GM19043 (cell line): ENCODE measurements at regions not wholly inside any gene's neighbourhood (a gene's known extent, or its start where the extent isn't known, plus 50 kb on each side); places are given as distances from the start of the nearest gene placed in this dataset.
A peak's percentile ranks its signal among the peaks of the same experiment; 100 is the strongest.
"Not testable (repeated sequence)": the region's sequence is repeated elsewhere in the genome, so short reads cannot be mapped to it uniquely, and the experiment has no call there.

ENCODE experiments used
- ATAC-seq: cut with Tn5 transposase; IDR thresholded peaks from one replicate; pipeline ENCODE4 v1.9.1; 2021; ENCODE audit warnings: low read depth; ENCODE audit not compliant: unreplicated experiment

DNA sequence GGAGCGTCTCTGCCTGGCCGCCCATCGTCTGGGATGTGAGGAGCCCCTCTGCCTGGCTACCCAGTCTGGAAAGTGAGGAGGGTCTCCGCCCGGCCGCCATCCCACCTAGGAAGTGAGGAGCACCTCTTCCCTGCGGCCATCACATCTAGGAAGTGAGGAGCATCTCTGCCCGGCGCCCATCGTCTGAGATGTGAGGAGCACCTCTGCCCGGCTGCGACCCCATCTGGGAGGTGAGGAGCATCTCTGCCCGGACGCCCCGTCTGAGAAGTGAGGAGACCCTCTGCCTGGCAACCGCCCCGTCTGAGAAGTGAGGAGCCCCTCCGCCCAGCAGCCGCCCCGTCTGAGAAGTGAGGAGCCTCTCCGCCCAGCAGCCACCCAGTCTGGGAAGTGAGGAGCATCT is 84.5 kb downstream of the IDS start:
- not testable (repeated sequence) for ATAC-seq

DNA sequence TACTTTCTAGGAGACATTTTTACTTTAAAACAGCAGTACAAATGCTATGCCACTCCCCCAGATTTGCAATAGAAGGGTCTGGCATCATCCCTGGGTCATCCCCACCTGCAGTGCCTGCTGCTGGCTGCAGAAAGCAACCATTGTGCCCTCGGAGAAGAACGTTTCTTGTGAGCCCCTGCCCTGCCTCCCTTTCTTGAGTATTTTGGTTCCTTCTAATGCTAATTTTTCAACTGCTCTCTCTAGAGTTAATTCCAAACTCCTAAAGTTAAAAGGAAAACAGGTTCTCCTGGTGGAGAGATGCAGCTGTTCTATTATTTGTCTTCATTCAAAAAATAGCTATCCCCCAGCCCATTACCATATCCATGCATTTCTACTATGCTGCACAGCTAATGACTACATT is 107.1 kb downstream of the IDS start:
- no peak for ATAC-seq

DNA sequence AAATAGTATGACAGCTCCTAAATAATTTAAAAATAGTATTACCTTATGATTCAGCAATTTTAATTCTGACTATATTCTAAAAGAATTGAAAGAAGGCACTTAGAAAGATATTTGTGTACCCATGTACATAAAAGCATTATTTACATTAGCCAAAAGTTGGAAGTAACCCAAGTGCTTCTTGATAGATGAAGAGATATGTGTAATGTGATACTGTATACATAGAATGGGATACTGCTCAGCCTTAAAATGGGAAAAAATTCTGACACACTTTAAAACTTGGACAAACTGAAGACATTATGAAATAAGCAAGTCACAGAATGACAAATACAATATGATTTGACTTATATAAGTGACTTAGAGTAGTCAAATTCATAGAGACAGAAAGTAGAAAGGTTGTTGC is 112.2 kb downstream of the IDS start:
- ATAC-seq: no peak

DNA sequence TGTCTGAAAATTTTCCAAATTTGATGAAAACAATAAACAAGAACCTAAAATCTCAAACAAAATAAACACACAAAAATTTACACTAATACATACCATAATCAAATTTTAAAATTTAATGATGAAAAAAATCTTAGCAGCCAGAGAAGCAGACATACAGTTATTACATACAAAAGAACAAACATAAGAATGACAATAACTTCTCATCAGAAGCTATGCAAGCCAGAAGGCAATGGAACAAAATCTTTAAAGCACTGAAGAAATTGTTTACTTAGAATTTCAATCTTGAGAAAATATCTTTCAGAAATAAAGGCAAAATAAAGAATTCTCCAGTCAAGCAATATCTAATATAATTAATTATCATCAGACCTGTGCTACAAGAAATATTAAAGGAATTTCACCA is 121.3 kb downstream of the IDS start:
- ATAC-seq: no peak

DNA sequence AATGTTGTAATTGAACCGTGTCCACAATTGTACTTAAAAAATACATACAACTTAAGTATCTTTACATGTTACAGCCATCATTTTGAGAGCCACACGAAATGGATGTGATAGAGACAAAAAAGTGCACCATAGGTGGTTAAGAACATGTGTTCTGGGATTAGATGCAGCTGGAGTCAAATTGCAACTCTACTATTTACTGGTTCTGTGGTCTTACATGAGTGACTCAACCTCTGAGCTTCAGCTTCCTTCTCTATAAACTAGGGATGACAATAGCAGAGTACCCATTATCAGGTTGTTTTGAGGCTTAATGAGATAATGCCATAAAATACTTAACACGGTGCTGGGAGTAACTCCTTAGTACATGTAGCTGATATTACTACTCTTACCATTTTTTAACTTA is 130.4 kb downstream of the IDS start:
- no peak for ATAC-seq

DNA sequence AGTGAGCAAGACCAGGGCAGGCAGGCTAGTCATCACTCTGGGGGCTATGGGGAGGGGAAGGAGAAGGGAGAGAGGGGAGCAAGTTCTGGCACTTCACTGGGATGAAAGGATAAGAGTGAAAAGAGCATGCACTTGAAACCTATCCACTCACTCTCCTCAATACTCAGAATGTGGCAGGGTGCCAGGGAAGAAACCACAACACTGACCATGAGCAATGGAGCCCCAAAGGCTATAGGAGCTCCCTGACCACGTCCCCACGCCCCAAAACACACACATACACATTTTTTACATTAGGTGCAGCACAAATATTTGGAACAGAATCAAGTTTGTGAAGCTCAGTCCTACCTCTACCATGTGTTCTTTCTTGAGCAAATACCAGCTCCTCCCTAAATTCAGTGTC is 132.2 kb downstream of the IDS start:
- ATAC-seq: no peak

DNA sequence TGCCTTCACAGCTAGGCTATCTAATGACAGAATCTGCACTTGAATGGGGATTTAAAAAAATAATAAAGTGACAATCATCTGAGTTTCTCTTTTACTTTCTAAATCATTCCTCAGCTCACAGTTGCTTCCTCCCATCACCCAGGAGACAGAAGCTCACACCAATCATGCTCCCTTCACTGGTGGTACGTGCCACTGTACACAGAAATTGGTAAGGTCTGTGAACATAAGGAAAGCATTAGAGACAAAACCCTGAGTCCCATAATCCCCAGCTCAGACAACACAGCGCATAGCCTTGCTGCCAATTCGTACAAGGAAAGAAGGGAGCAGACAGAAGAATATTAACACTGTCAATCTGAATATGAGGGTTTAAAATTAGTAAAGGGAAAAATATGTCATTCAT is 133.1 kb downstream of the IDS start:
- ATAC-seq: no peak

DNA sequence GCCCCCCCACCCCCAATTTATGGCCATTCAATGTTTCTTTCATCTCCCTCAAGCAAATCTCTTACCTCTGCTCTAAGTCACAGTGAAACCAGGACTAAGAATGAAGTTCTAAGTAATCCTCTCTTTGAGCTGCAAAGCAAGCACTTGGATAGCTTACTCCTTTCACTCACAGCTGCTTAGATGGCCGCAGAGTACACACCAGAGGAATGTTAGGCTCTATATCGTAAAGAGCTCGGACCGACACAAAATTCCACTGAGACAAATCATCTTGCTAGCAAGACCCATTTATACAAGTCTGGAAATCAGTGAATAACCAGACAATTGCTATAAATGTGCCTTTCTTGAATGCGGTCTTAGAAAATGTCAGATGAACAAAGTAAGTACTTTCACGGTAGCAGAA is 135.0 kb downstream of the IDS start:
- no peak for ATAC-seq

DNA sequence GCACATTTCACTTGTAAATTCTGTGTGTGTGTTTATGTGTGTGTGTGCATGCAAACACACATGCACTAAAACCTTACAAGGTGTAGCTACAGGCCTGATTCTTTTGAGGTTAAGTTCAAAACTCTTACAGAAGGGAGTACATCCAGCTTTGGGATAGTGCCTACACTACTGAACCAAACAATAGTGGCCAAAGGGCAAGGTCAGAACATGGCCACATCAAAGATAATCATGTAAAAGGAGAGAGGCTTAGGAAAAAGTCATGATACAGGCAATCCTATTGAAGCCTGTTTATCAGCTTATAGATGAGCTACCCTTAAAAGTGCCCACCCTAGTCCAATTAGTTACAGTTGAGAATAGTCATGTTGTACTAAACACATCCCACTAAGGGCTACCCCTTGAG is 139.6 kb downstream of the IDS start:
- ATAC-seq: no peak

DNA sequence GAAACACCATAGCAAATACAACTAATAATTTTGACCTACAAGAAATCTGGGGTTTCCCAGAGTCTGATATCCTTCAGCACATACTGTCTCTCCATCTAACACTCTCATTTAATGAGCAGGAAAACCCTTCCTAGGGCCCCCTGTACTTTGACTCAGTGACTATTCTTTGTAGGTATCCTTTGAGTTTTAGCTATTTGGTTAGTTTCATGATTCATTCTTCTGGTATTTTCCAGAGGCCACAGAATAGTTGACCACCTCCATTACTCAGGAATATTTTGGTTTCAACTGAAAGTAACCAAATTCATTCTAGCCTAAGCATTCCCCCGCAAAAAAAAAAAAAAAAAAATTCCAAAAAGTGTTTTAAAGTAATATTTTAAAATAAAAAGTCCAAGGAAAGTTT is 140.0 kb downstream of the IDS start:
- no peak for ATAC-seq

DNA sequence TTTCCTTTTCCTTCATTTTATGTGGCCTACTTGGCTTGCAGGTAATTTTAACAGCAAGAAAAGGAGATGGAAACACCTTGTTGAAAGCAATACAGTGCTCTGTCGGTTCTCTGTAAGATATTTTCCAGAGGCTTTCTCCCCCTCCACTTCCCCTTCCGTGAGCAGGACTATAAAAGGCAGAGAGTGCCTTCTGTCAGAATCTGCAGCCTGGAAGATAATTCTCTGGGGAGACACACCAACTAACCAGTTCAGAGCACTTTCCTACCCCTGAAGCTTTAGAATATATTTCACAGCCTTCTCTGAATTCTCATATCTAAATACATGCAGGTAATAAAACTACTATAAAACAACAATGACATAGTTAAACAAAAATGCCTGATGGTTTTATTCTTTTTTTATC is 141.1 kb downstream of the IDS start:
- no peak for ATAC-seq

DNA sequence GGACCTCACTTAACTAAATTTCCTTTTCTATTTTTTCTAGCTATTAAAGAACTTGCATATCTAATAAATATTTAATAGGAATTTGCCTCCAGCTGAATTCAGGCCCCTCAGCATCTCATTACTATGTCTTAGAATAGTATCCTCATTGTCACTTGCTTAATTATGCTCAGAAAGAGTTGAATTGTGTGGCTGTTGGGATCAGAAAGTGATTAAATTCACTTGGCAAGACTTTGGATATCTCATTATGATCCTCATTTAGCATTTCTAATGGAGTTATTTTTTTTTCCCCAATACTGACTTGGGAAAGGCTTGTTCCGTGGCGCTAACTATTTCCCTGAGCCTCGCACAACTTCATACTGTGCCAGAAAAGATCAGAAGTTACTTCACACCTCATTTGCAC is 158.8 kb downstream of the IDS start:
- ATAC-seq: no peak

DNA sequence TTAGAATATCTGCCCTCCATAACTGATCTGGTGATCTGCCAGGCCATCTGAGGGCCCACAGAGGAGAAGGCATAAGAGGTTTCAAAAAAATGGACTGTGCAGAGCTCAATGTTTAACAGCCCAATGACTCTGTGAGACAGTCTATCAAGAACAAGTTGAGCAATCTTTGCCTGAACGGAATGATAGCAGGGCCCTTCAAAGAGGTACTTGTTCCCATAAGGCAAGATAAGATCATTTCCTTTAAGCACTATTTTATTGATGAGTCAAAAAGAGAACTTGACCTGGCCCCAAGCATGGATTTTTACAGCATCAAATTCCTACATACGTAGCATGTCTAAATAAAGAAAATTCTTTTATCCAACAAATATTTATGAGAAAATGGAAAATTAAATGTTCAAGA is 182.8 kb downstream of the IDS start:
- ATAC-seq: no peak

DNA sequence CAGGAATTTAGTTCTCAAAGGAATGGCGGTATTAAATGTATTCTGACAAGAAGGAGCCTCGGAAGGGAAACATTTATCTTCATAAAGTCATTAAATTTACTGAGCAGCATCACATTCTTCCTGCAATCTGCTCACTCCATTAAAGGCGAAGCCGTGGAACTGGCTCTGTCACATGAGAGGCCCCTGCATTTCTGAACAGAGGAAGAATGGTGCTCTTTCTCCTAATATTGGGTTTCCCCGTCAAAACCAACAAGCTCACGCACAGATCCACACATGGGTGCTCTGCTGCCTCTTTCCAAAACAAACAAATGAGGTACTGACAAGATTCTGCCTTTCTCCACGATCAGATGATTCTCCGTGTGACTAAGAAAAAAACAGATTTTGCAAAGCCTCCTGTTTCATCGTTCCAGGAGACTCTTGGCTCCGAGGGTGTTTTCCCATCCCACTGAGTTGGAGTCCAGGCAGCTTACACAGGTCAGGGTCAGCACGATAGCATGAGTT is 191.2 kb downstream of the IDS start:
- ATAC-seq: no peak

DNA sequence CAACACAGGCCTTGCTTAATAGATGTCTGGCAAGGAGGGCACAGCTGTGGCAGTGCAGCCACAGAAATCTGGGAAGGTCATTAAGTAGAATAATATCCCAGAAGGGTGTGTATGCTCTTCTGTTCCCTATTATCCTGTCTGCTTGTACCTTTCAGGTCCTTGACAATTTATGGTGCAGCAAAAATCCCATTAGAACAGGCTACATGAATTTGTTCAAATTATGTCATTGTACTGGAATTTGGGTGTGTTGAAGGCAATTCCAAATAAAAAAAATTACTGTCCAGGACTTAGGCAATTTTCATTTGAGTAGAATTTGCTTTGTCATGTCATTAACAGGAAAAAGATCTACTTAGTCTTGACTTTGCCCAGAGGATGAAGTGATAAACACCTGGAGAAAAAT is 192.1 kb downstream of the IDS start:
- no peak for ATAC-seq

DNA sequence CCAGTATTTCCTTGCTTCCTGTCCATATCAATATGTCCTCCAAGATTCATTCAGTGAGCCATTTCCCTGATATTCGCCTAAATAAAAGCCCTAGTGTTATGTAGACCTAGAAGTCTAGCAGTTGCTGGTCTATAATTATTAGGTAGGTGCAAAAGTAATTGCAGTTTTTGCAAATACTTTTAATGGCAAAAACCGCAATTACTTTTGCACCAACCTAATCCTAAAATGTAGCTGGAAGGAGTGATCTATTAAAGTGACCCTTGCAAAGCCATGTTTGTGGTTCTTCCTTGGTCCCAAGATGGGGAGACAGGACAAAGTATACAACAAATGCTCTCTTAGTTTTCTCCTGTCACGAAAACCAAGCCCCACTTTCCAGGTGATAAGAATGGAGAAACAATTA is 193.0 kb downstream of the IDS start:
- ATAC-seq: no peak

DNA sequence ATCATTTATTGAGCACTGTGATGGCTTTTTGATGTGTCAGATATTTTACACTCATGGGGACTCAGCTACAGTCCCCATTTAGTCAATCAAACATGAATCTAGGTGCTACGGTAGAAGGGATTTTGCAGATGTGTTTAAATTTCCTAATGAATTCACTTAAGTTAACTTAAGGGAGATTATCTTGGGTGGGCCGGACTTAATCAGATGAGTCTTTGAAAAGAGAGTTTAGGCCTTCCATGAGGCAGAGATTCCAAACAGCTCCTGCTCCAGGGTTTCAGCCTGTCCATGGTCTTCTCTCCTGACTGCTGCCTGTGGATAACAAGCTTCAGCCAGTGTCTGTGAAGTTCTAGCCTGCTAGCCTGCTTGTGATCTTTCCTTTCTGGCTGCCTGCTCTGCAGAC is 202.4 kb downstream of the IDS start:
- ATAC-seq: no peak

DNA sequence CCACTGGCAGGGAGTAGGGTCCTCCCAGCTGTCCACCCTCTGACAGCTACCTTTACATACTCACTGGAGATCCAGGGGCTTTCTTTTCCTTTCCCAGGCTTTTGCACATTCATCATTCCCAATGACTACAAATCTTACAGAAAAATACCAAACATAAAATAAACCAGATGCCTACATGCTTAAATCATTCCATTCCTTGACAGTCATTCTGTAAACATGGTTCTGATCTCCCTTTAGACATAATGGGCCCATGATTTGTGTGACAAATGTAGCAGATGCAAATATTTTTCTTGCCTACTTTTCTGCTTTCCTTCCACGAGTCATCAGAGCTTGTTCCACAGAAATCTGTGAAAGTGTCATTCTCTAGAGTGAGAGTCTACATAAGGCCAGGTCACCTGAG is 207.0 kb downstream of the IDS start:
- ATAC-seq: no peak

DNA sequence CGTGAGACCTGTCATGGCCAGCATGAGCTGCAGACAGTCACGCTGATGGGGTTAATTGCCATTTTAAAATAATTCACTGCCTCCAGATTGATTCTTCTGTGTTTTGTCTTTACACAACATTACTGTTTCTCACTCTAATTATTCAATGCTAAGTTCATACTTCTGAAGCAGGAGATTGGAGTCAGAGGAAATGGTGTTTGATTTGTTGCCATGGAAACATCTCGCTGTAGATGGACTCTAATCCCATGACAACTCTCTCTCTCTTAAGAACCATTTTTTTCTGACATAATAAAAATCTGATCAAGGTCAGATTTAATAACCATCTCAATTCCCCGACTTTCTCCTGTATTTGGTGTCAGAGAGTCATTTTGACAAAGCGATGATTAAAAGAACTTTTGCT is 209.0 kb downstream of the IDS start:
- no peak for ATAC-seq

DNA sequence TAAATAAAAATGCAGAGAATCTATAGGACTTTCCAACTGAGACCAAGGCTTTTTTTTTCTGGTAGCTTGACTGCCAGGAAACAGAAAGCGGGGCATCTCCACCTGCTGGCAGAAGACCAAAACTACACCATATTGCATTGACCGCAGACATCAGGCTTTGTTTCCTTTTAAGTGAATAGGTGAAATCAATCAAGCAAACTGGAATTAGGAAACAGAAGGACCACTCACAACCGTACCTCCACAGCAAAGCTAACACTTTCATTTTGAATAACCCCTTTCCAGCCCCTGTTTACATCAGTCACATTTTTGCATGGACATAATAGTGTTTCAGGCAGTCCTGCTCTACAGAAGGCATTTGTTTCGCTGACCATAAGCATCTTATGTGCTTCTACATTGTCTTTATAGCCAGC is 218.2 kb downstream of the IDS start:
- ATAC-seq: peak; percentile 69

DNA sequence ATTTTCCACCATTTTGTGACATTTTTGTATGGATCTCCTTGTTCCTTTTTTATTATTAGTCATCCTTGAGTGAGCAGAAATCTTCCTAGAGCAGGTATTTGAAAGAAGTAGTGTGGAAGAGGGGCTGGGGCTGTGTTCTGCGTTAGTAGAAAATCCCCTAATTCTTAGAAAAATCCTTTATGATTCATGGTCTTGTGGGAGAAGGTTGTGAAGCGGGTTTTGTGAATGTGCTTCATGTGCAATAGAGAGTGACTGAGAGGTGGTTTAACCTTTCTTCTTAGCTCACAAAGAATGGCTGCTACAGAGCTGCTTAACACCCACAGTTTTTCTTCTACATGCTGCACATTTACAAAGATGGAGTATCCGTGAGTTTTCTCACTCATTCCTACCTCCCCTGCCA is 220.5 kb downstream of the IDS start:
- no peak for ATAC-seq

DNA sequence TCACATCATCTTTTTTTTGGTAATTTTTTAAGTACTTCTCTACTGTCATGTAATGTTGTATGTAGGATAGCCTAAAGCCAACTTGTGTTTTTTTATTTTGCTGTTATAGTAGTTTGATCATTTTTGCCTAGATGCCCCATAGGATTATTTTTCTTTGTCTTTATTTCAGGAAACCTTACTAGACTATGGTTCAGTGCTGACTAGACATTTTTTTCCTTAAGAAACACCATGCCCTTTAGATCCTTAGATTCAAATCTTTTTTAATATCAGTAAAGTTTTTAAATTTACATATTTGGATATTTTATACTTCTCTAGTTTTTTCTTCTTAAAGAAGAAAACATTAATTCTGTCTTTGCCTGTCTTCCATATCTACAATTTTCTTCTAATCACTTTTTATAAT is 221.3 kb downstream of the IDS start:
- no peak for ATAC-seq

DNA sequence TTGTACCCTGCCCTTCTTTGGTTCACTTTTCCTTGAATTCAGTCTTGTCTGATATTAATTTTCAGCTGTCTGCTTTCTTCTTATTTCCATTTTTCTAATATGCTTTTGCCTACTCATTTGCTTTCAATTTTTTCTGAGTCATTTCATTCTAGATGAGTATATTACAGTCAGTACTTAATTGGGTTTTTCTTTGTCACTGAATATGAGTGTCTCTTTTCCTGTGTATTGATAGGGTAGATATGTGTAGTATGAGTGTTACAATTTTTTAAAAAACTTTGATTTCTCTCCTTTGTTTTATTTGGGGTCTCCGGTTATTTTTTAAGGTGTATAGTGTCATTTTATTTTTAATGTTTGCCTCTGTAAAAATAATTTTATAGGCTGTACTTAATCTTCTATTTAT is 222.2 kb downstream of the IDS start:
- ATAC-seq: no peak

DNA sequence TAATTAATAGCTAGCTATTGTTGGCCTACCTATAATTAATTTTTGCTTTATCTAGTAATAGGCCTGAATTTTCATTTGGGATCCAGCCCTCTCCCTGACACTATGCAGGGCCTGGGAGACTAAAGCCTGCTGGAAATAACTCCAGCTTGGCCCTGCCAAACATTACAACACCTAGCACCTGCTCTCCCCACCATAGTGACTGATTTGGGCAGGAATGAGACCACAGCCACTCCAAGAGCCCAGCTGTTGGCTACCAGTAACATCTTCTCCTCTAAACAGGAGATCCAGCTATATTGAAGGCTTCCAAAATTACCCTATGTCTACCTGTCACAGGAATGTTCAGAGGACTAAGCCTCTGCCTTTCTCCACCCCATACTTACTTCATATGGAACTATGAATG is 225.1 kb downstream of the IDS start:
- no peak for ATAC-seq
